GM18502 (cell line): ENCODE measurements at regions not wholly inside any gene's neighbourhood (a gene's known extent, or its start where the extent isn't known, plus 50 kb on each side); places are given as distances from the start of the nearest gene placed in this dataset.

Experiments
- ATAC-seq: cut with Tn5 transposase; IDR thresholded peaks from one replicate; pipeline ENCODE4 v1.9.1; 2021; ENCODE audit warnings: mild to moderate bottlenecking; ENCODE audit not compliant: unreplicated experiment, poor library complexity

GRCh38 chr2:234289834-234290590 is 206.9 kb downstream of the ARL4C start:
- no peak for ATAC-seq

- no peak for ATAC-seq
Observed at GRCh38 chr2:234288974-234289455, 207.9 kb downstream of the ARL4C start.

- ATAC-seq: no peak
Observed at GRCh38 chr2:234287650-234288049, 209.2 kb downstream of the ARL4C start.

GRCh38 chr2:234286956-234287355 is 209.9 kb downstream of the ARL4C start:
- ATAC-seq: no peak

- ATAC-seq: no peak
Observed at GRCh38 chr2:234286118-234286598, 210.7 kb downstream of the ARL4C start.

- no peak for ATAC-seq
Observed at GRCh38 chr2:234285541-234285940, 211.3 kb downstream of the ARL4C start.

- no peak for ATAC-seq
Observed at GRCh38 chr2:234279637-234280036, 217.2 kb downstream of the ARL4C start.

- no peak for ATAC-seq
Observed at GRCh38 chr2:234278556-234279255, 218.2 kb downstream of the ARL4C start.

- no peak for ATAC-seq
Observed at GRCh38 chr2:234275515-234275914, 221.4 kb downstream of the ARL4C start.

GRCh38 chr2:234273887-234274584 is 222.8 kb downstream of the ARL4C start:
- ATAC-seq: no peak

GRCh38 chr2:234272069-234272850 is 221.8 kb downstream of the SPP2 start:
- no peak for ATAC-seq

- ATAC-seq: no peak
Observed at GRCh38 chr2:234271338-234271737, 220.8 kb downstream of the SPP2 start.

- ATAC-seq: no peak
Observed at GRCh38 chr2:234269769-234270204, 219.3 kb downstream of the SPP2 start.

- no peak for ATAC-seq
Observed at GRCh38 chr2:234267534-234267933, 217.0 kb downstream of the SPP2 start.

GRCh38 chr2:234266952-234267351 is 216.4 kb downstream of the SPP2 start:
- no peak for ATAC-seq

GRCh38 chr2:234265206-234265605 is 214.7 kb downstream of the SPP2 start:
- no peak for ATAC-seq

- ATAC-seq: no peak
Observed at GRCh38 chr2:234261736-234262135, 211.2 kb downstream of the SPP2 start.

- ATAC-seq: no peak
Observed at GRCh38 chr2:234259440-234259839, 208.9 kb downstream of the SPP2 start.

GRCh38 chr2:234258562-234259141 is 208.2 kb downstream of the SPP2 start:
- ATAC-seq: no peak
